Vagina (tissue), 2 donors: ENCODE measurements at regions not wholly inside any gene's neighbourhood (a gene's known extent, or its start where the extent isn't known, plus 50 kb on each side); places are given as distances from the start of the nearest gene placed in this dataset.

Source experiments
- DNase-seq, 2 donors: peaks; one replicate each; pipeline ENCODE4 v3.0.0-alpha.2; 2017; ENCODE audit errors: extremely low spot score in 2 of 2
- H3K27ac ChIP-seq: fragments of 200-600 bp; sonication (generic); one replicate; pipeline ENCODE4 v1.5.1; 2019
- H3K27me3 ChIP-seq: fragments of 200-600 bp; sonication (generic); one replicate; pipeline ENCODE4 v1.5.1; 2019
- H3K36me3 ChIP-seq, 2 donors: fragments of 200-600 bp; sonication (generic); one replicate each; pipeline ENCODE4 v1.5.1; 2017 to 2019
- H3K4me1 ChIP-seq: fragments of 200-600 bp; sonication (generic); one replicate; pipeline ENCODE4 v1.5.1; 2019
- H3K4me3 ChIP-seq, 2 donors: fragments of 200-600 bp; sonication (generic); 1 replicate in 1 of 2; 2 replicates in 1 of 2; pipeline ENCODE4 v1.5.1; 2016 to 2019
- H3K9me3 ChIP-seq: fragments of 200-600 bp; sonication (generic); one replicate; pipeline ENCODE4 v1.5.1; 2019
- CTCF ChIP-seq, 3 experiments: fragments of 450-650 bp in 2 of 3; fragments of 200-600 bp in 1 of 3; sonication (generic) in 1 of 3; IDR thresholded peaks; one replicate each; pipeline ENCODE4 v1.5.1; 2017 to 2019; ENCODE audit warnings: antibody characterized with exemption in 3 of 3, mild to moderate bottlenecking in 2 of 3, moderate library complexity in 2 of 3
- POLR2A ChIP-seq, 2 donors: fragments of 450-650 bp; IDR thresholded peaks; one replicate each; pipeline ENCODE4 v1.6.1; 2017; ENCODE audit warnings: antibody characterized with exemption in 2 of 2, mild to moderate bottlenecking in 2 of 2, moderate library complexity in 2 of 2
- POLR2AphosphoS5 ChIP-seq, 2 donors: sonication (generic); formaldehyde crosslinking; IDR thresholded peaks; one replicate each; pipeline ENCODE4 v1.9.0; 2017; ENCODE audit warnings: antibody characterized with exemption in 2 of 2, mild to moderate bottlenecking in 2 of 2, low read depth in 1 of 2; ENCODE audit not compliant: insufficient read depth in 1 of 2
- intact Hi-C: fragments of 100-400 bp; cut with DNase I; formaldehyde crosslinking; loops from one replicate; pipeline ENCODE4 v1.15.1; 2023

- Histone ChIP-seq H3K27ac (no peak overlapping the region), H3K4me3 (no peak overlapping the region), H3K4me1 (no peaks in the 10 kb centered on the region), H3K9me3 (no peaks in the 10 kb centered on the region), H3K27me3 (no peaks in the 10 kb centered on the region), H3K36me3 (no peaks in the 10 kb centered on the region)
- no peak for TF ChIP-seq CTCF (IDR thresholded peaks at IDR 0.05)
- no peak for TF ChIP-seq POLR2AphosphoS5 (IDR thresholded peaks at IDR 0.05; ENCODE audit: insufficient read depth in 1 of 2, low read depth in 1 of 2)
- no peak for TF ChIP-seq POLR2A (IDR thresholded peaks at IDR 0.05)
- intact Hi-C loops = no loop called here
- DNase-seq = no peak
Measured at GRCh38 chrX:9390693-9391368, 74.0 kb upstream of the TBL1X start.

- DNase-seq = no peak
- TF ChIP-seq POLR2A (IDR thresholded peaks at IDR 0.05) (no peak), POLR2AphosphoS5 (IDR thresholded peaks at IDR 0.05; ENCODE audit: insufficient read depth in 1 of 2, low read depth in 1 of 2) (no peak), CTCF (IDR thresholded peaks at IDR 0.05) (no peak)
- Histone ChIP-seq H3K27ac (no peak overlapping the region), H3K4me1 (no peaks in the 10 kb centered on the region), H3K27me3 (no peaks in the 10 kb centered on the region), H3K9me3 (no peaks in the 10 kb centered on the region), H3K36me3 (no peaks in the 10 kb centered on the region), H3K4me3 (no peak overlapping the region)
- intact Hi-C loops = no loop called here
Measured at GRCh38 chrX:9392445-9392844, 72.4 kb upstream of the TBL1X start.

- Histone ChIP-seq H3K4me1 (no peaks in the 10 kb centered on the region), H3K4me3 (no peak overlapping the region), H3K27me3 (no peaks in the 10 kb centered on the region), H3K9me3 (no peaks in the 10 kb centered on the region), H3K27ac (no peak overlapping the region), H3K36me3 (no peaks in the 10 kb centered on the region)
- DNase-seq = no peak
- TF ChIP-seq POLR2AphosphoS5 (IDR thresholded peaks at IDR 0.05; ENCODE audit: insufficient read depth in 1 of 2, low read depth in 1 of 2) = no peak
- no peak for TF ChIP-seq POLR2A (IDR thresholded peaks at IDR 0.05)
- TF ChIP-seq CTCF (IDR thresholded peaks at IDR 0.05) = no peak
- intact Hi-C loops = no loop called here
Measured at GRCh38 chrX:9393571-9393970, 71.3 kb upstream of the TBL1X start.

- TF ChIP-seq POLR2AphosphoS5 (IDR thresholded peaks at IDR 0.05; ENCODE audit: insufficient read depth in 1 of 2, low read depth in 1 of 2) (no peak), CTCF (IDR thresholded peaks at IDR 0.05) (no peak), POLR2A (IDR thresholded peaks at IDR 0.05) (no peak)
- H3K4me1 ChIP-seq = no peaks in the 10 kb centered on the region
- H3K27me3 ChIP-seq = no peaks in the 10 kb centered on the region
- no peak overlapping the region for H3K4me3 ChIP-seq
- no peak for DNase-seq
- no peak overlapping the region for H3K27ac ChIP-seq
- no peaks in the 10 kb centered on the region for H3K9me3 ChIP-seq
- intact Hi-C loops = no loop called here
- H3K36me3 ChIP-seq = no peaks in the 10 kb centered on the region
Measured at GRCh38 chrX:9394212-9394611, 70.6 kb upstream of the TBL1X start.

GRCh38 chrX:9396930-9397329, 67.9 kb upstream of the TBL1X start:
- intact Hi-C loops = no loop called here
- DNase-seq = no peak

More at GRCh38 chrX:9396930-9397329, 67.9 kb upstream of the TBL1X start:
- Histone ChIP-seq H3K27me3 (no peaks in the 10 kb centered on the region), H3K4me3 (no peak overlapping the region), H3K27ac (no peak overlapping the region), H3K36me3 (no peaks in the 10 kb centered on the region), H3K9me3 (no peaks in the 10 kb centered on the region), H3K4me1 (no peaks in the 10 kb centered on the region)
- TF ChIP-seq POLR2AphosphoS5 (IDR thresholded peaks at IDR 0.05; ENCODE audit: insufficient read depth in 1 of 2, low read depth in 1 of 2) = no peak
- no peak for TF ChIP-seq CTCF (IDR thresholded peaks at IDR 0.05)
- no peak for TF ChIP-seq POLR2A (IDR thresholded peaks at IDR 0.05)
